Chondrocyte (in vitro differentiated cells): ENCODE measurements at regions not wholly inside any gene's neighbourhood (a gene's known extent, or its start where the extent isn't known, plus 50 kb on each side); places are given as distances from the start of the nearest gene placed in this dataset.

Experiments
- DNase-seq: peaks from one replicate; pipeline ENCODE4 v3.0.0; 2021; ENCODE audit warnings: mixed read lengths, low spot score
- H3K27ac Mint-ChIP-seq: one replicate; pipeline ENCODE4 v1.8.0; 2021; ENCODE audit warnings: mild to moderate bottlenecking, moderate library complexity, mixed read lengths; ENCODE audit not compliant: unreplicated experiment
- H3K27me3 Mint-ChIP-seq: 2 replicates; pipeline ENCODE4 v1.8.0; 2021; ENCODE audit warnings: low read depth, mixed read lengths
- H3K36me3 Mint-ChIP-seq: 2 replicates; pipeline ENCODE4 v1.8.0; 2021; ENCODE audit warnings: low read depth, mixed read lengths
- H3K4me1 Mint-ChIP-seq: 2 replicates; pipeline ENCODE4 v1.8.0; 2021; ENCODE audit warnings: low read depth, mild to moderate bottlenecking, mixed read lengths
- H3K4me3 Mint-ChIP-seq: one replicate; pipeline ENCODE4 v1.8.0; 2021; ENCODE audit warnings: mild to moderate bottlenecking, moderate library complexity, mixed read lengths; ENCODE audit not compliant: unreplicated experiment
- H3K9me3 Mint-ChIP-seq: 2 replicates; pipeline ENCODE4 v1.8.0; 2021; ENCODE audit warnings: low read depth, mixed read lengths
- TF ChIP-seq, protein P1 (sequence below): fragments of 200-600 bp; sonication (generic); IDR thresholded peaks from 2 replicates; pipeline ENCODE4 v1.5.0; 2021; ENCODE audit warnings: antibody characterized with exemption, mild to moderate bottlenecking, moderate library complexity

DNA sequence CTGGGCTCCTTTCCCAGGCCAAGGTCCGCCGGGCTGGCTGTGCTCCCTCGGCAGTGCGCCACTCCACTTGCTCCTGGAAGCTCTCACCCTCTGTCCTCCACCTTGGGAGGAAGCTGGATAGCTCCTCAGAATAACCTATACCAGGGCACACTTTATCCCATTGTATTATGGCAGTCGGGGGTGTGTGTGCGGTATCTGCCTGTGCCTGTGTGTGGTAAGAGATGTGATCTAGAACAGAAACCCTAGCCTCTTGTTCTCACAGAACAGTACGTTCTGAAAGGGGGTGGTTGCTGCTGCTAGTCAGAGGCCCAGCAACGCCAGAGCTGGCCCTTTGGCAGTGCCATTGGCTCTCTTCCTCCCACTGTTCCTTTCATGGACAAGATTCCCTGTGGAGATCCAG lies 168.4 kb downstream of the TBXT start:
- Mint-ChIP-seq H3K4me1 (no peaks in the 10 kb centered on the region), H3K36me3 (no peaks in the 10 kb centered on the region), H3K27ac (no peak overlapping the region), H3K9me3 (no peaks in the 10 kb centered on the region), H3K27me3 (peaks cover 13% of the 10 kb centered on the region), H3K4me3 (no peak overlapping the region)
- no peak for DNase-seq
- TF ChIP-seq, protein P1, sequence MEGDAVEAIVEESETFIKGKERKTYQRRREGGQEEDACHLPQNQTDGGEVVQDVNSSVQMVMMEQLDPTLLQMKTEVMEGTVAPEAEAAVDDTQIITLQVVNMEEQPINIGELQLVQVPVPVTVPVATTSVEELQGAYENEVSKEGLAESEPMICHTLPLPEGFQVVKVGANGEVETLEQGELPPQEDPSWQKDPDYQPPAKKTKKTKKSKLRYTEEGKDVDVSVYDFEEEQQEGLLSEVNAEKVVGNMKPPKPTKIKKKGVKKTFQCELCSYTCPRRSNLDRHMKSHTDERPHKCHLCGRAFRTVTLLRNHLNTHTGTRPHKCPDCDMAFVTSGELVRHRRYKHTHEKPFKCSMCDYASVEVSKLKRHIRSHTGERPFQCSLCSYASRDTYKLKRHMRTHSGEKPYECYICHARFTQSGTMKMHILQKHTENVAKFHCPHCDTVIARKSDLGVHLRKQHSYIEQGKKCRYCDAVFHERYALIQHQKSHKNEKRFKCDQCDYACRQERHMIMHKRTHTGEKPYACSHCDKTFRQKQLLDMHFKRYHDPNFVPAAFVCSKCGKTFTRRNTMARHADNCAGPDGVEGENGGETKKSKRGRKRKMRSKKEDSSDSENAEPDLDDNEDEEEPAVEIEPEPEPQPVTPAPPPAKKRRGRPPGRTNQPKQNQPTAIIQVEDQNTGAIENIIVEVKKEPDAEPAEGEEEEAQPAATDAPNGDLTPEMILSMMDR: no peak

- H3K9me3 Mint-ChIP-seq: no peaks in the 10 kb centered on the region
- peaks cover 13% of the 10 kb centered on the region for H3K27me3 Mint-ChIP-seq
- H3K4me3 Mint-ChIP-seq: no peak overlapping the region
- TF ChIP-seq, protein P1: no peak
- no peaks in the 10 kb centered on the region for H3K36me3 Mint-ChIP-seq
- no peak overlapping the region for H3K27ac Mint-ChIP-seq
- no peak for DNase-seq
- H3K4me1 Mint-ChIP-seq: no peaks in the 10 kb centered on the region
Observed at GRCh38 chr6:165998072-165998471, 169.6 kb downstream of the TBXT start.

DNA sequence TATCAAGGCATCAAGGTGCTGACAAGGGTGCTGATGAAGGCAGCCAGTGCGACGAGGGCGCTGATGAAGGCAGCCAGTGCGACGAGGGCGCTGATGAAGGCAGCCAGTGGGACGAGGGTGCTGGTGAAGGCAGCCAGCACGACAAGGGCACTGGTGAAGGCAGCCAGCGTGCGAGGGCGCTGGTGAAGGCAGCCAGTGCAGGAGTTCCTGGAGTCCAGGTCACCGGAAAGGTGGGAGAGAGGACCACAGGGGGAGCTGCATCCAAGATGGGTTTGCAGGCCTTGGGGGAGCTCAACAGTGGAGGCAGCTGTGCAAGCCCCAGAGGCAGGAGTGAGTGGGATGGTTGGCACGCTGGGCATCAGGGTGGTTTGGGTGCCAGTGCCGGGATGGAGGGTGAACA lies 176.3 kb downstream of the TBXT start:
- H3K27ac Mint-ChIP-seq: no peak overlapping the region
- no peaks in the 10 kb centered on the region for H3K9me3 Mint-ChIP-seq
- DNase-seq: no peak
- no peak overlapping the region for H3K4me3 Mint-ChIP-seq
- peaks cover 39% of the 10 kb centered on the region for H3K27me3 Mint-ChIP-seq
- no peaks in the 10 kb centered on the region for H3K36me3 Mint-ChIP-seq
- H3K4me1 Mint-ChIP-seq: peaks cover 23% of the 10 kb centered on the region
- TF ChIP-seq, protein P1: no peak

DNA sequence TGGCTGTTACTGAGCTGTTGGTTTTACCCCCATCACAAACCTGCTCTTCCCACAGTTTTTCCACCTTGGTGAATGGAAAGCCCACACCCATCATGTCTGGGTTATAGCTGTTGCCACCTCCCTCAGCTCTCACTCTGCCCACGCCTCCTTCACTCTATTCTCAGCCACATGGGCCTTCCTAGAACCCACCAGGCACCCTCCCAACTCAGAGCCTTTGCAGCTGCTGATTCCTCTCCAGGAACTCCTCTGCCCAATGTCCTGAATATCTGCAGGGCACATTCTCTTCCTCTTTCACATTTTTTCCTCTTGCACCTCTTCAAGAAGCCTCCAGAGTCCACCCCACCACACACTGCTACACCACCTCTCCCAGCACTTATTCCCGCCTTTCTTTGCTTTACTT lies 177.4 kb downstream of the TBXT start:
- H3K4me1 Mint-ChIP-seq: peaks cover 23% of the 10 kb centered on the region
- TF ChIP-seq, protein P1: no peak
- peaks cover 46% of the 10 kb centered on the region for H3K27me3 Mint-ChIP-seq
- no peaks in the 10 kb centered on the region for H3K36me3 Mint-ChIP-seq
- H3K27ac Mint-ChIP-seq: no peak overlapping the region
- H3K4me3 Mint-ChIP-seq: no peak overlapping the region
- no peak for DNase-seq
- H3K9me3 Mint-ChIP-seq: no peaks in the 10 kb centered on the region

GRCh38 chr6:165988757-165989456 lies 178.7 kb downstream of the TBXT start:
- Mint-ChIP-seq H3K4me3 (peak overlapping the region; percentile 81), H3K27me3 (peaks cover 48% of the 10 kb centered on the region), H3K9me3 (no peaks in the 10 kb centered on the region), H3K36me3 (no peaks in the 10 kb centered on the region), H3K27ac (no peak overlapping the region), H3K4me1 (peaks cover 23% of the 10 kb centered on the region)
- DNase-seq: no peak
- TF ChIP-seq, protein P1: no peak
